ENCODE measurements at regions not wholly inside any gene's neighbourhood (a gene's known extent, or its start where the extent isn't known, plus 50 kb on each side); places are given as distances from the start of the nearest gene placed in this dataset.

DNA sequence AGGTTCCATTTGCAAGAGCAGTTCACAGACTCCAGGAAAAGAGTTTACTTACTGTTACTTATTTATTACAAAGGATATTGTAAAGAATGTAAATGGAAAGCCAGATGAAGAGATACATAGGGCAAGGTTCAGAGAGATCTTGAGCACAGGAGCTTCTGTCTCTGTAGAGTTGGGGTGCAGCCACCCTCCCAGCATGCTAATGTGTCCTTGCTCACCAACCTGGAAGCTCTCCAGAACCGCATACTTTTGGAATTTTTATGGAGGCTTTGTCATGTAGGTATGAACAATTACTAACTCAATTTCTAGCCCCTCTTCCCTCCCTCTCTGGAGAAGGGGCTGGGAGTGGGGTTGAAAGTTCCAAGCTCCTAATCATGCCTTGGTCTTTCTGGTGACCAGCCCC, 857.2 kb downstream of the RPA4 start:
- TF ChIP-seq, protein P1, sequence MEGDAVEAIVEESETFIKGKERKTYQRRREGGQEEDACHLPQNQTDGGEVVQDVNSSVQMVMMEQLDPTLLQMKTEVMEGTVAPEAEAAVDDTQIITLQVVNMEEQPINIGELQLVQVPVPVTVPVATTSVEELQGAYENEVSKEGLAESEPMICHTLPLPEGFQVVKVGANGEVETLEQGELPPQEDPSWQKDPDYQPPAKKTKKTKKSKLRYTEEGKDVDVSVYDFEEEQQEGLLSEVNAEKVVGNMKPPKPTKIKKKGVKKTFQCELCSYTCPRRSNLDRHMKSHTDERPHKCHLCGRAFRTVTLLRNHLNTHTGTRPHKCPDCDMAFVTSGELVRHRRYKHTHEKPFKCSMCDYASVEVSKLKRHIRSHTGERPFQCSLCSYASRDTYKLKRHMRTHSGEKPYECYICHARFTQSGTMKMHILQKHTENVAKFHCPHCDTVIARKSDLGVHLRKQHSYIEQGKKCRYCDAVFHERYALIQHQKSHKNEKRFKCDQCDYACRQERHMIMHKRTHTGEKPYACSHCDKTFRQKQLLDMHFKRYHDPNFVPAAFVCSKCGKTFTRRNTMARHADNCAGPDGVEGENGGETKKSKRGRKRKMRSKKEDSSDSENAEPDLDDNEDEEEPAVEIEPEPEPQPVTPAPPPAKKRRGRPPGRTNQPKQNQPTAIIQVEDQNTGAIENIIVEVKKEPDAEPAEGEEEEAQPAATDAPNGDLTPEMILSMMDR (conservative IDR thresholded peaks at IDR 0.05; ENCODE audit: low read depth, low read length) = no peak
- TF ChIP-seq EZH2 (IDR thresholded peaks at IDR 0.05; ENCODE audit: borderline replicate concordance, low read depth, low read length, poor library complexity, severe bottlenecking) = no peak
- H3K9me3 ChIP-seq (ENCODE audit: low read depth, low read length, poor library complexity, severe bottlenecking) = no peaks in the 10 kb centered on the region
- POLR2A ChIA-PET (ENCODE audit: low non-redundant PET) = no interaction called here
- intact Hi-C loops (cut with micrococcal nuclease; ENCODE audit: unreplicated experiment) = no loop called here
- CTCF ChIA-PET = no interaction called here
- H3K27ac ChIP-seq (ENCODE audit: low read depth, low read length, poor library complexity, severe bottlenecking) = no peak overlapping the region
- BruUV-seq (replicated peaks) = no TSS peak
- H3K36me3 ChIP-seq (ENCODE audit: insufficient read depth, low read length, poor library complexity, severe bottlenecking) = no peaks in the 10 kb centered on the region
- H3K4me1 ChIP-seq (ENCODE audit: insufficient read depth, low read length, poor library complexity, severe bottlenecking) = no peaks in the 10 kb centered on the region
- no peak overlapping the region for H3K4me3 ChIP-seq (ENCODE audit: low read depth, low read length, poor library complexity, severe bottlenecking)
- DNase-seq (ENCODE audit: low spot score) = no peak
- H3K27me3 ChIP-seq (replicated peaks; ENCODE audit: insufficient read depth, low read depth, low read length, poor library complexity) = no peaks in the 10 kb centered on the region

DNA sequence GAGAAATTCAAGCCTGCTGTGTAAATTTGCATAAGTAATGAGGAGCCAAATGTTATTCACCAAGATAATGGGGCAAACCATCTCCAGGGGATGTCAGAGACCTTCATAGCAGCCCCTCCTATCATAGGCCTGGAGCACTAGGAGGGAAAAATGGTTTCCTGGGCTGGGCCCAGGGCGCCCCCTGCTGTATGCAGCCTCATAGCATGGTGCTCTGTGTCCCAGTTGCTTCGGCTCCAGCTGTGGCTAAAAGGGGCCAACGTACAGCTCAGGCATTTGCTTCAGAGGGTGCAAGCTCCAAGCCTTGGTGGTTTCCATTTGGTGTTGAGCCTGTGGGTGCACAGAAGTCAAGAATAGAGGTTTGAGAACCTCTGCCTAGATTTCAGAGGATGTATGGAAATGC, 859.3 kb downstream of the RPA4 start:
- Histone ChIP-seq H3K4me3 (ENCODE audit: low read depth, low read length, poor library complexity, severe bottlenecking) (no peak overlapping the region), H3K36me3 (ENCODE audit: insufficient read depth, low read length, poor library complexity, severe bottlenecking) (no peaks in the 10 kb centered on the region), H3K27ac (ENCODE audit: low read depth, low read length, poor library complexity, severe bottlenecking) (no peak overlapping the region), H3K9me3 (ENCODE audit: low read depth, low read length, poor library complexity, severe bottlenecking) (no peaks in the 10 kb centered on the region), H3K4me1 (ENCODE audit: insufficient read depth, low read length, poor library complexity, severe bottlenecking) (no peaks in the 10 kb centered on the region), H3K27me3 (replicated peaks; ENCODE audit: insufficient read depth, low read depth, low read length, poor library complexity) (no peaks in the 10 kb centered on the region)
- peak; percentile 22 for DNase-seq (ENCODE audit: low spot score)
- POLR2A ChIA-PET (ENCODE audit: low non-redundant PET) = no interaction called here
- intact Hi-C loops (cut with micrococcal nuclease; ENCODE audit: unreplicated experiment) = no loop called here
- no TSS peak for BruUV-seq (replicated peaks)
- TF ChIP-seq EZH2 (IDR thresholded peaks at IDR 0.05; ENCODE audit: borderline replicate concordance, low read depth, low read length, poor library complexity, severe bottlenecking) = no peak
- TF ChIP-seq, protein P1 (conservative IDR thresholded peaks at IDR 0.05; ENCODE audit: low read depth, low read length) = peak; percentile 47
- CTCF ChIA-PET = no interaction called here

DNA sequence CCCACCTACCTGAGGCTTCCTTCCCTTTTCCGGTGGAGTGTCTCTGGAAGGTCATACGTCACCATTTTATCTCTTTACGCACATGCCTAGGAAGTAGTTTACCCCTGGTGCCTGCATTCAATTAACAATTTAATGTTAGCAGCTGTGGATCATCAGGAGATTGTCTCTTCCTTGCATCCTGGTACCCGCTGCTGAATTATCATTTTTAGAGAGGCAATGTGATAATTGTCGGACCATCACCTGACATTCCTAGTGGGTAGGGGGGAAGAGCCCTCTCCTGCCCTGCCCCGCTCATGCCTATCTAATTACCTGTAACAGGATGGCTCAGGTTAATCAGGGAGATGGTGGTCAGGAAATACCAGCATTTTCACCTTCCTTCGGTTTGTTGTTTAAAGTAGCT, 863.6 kb downstream of the RPA4 start:
- no peaks in the 10 kb centered on the region for H3K9me3 ChIP-seq (ENCODE audit: low read depth, low read length, poor library complexity, severe bottlenecking)
- H3K36me3 ChIP-seq (ENCODE audit: insufficient read depth, low read length, poor library complexity, severe bottlenecking) = no peaks in the 10 kb centered on the region
- TF ChIP-seq, protein P1 (conservative IDR thresholded peaks at IDR 0.05; ENCODE audit: low read depth, low read length) = no peak
- no peak for TF ChIP-seq EZH2 (IDR thresholded peaks at IDR 0.05; ENCODE audit: borderline replicate concordance, low read depth, low read length, poor library complexity, severe bottlenecking)
- H3K27me3 ChIP-seq (replicated peaks; ENCODE audit: insufficient read depth, low read depth, low read length, poor library complexity) = no peaks in the 10 kb centered on the region
- H3K4me1 ChIP-seq (ENCODE audit: insufficient read depth, low read length, poor library complexity, severe bottlenecking) = no peaks in the 10 kb centered on the region
- intact Hi-C loops (cut with micrococcal nuclease; ENCODE audit: unreplicated experiment) = no loop called here
- BruUV-seq (replicated peaks) = no TSS peak
- CTCF ChIA-PET = no interaction called here
- DNase-seq (ENCODE audit: low spot score) = no peak
- POLR2A ChIA-PET (ENCODE audit: low non-redundant PET) = no interaction called here
- H3K4me3 ChIP-seq (ENCODE audit: low read depth, low read length, poor library complexity, severe bottlenecking) = no peak overlapping the region
- H3K27ac ChIP-seq (ENCODE audit: low read depth, low read length, poor library complexity, severe bottlenecking) = no peak overlapping the region
